ENCODE measurements at regions not wholly inside any gene's neighbourhood (a gene's known extent, or its start where the extent isn't known, plus 50 kb on each side); places are given as distances from the start of the nearest gene placed in this dataset.

DNA sequence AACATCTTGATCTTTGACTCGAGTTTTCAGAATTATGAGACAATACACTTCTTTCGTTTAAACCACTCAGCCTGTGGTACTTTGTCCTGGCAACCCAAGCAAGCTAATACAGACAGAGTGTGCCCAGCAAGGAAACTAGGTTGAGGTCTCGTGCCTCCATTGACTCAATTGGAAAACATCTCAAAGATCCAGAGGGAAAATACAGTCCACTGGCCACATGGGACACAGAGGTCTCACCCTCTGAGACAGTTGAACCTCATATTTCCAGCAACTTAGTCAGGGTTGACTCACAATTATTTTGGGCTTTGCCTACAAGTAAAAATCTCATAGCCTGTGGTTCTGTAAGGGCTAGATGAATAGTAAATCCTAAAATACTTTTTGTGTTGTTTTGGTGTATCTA lies 631.5 kb downstream of the MTRR start:
- Histone ChIP-seq H3K27me3 (no peaks in the 10 kb centered on the region), H3K4me3 (no peak overlapping the region), H3K9me3 (no peaks in the 10 kb centered on the region), H3K27ac (no peak overlapping the region), H3K4me1 (no peaks in the 10 kb centered on the region), H3K36me3 (ENCODE audit: low read depth, missing control alignments) (no peaks in the 10 kb centered on the region)
- intact Hi-C loops (cut with DNase I; ENCODE audit: low total_unique reads): no loop called here
- WGBS, 2 donors: 77 to 81% methylated on average over 3 of the region's 3 CpGs
- no peak for DNase-seq
- TF ChIP-seq, protein P1, sequence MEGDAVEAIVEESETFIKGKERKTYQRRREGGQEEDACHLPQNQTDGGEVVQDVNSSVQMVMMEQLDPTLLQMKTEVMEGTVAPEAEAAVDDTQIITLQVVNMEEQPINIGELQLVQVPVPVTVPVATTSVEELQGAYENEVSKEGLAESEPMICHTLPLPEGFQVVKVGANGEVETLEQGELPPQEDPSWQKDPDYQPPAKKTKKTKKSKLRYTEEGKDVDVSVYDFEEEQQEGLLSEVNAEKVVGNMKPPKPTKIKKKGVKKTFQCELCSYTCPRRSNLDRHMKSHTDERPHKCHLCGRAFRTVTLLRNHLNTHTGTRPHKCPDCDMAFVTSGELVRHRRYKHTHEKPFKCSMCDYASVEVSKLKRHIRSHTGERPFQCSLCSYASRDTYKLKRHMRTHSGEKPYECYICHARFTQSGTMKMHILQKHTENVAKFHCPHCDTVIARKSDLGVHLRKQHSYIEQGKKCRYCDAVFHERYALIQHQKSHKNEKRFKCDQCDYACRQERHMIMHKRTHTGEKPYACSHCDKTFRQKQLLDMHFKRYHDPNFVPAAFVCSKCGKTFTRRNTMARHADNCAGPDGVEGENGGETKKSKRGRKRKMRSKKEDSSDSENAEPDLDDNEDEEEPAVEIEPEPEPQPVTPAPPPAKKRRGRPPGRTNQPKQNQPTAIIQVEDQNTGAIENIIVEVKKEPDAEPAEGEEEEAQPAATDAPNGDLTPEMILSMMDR (IDR thresholded peaks at IDR 0.05): no peak
- TF ChIP-seq POLR2A (IDR thresholded peaks at IDR 0.05): no peak

DNA sequence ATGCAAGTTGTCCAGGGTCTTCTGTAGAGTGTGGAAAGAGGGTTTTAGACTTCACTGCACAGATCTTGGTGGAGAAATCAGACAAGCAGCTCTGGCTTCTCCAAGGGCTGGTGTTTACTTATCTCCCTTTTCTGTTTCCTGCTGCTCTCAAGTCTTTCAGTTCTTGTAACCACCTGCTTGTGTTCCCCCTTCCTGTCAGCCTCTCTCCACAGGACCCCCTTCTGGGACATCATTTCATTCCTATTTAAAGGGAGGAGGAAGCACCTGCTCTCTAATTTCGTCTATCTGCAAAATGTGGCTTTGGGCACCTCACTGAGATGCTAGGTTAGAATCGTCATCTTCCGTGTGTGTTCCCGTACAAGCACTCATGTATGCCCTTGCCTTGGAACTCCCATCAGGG lies 636.2 kb downstream of the MTRR start:
- H3K4me3 ChIP-seq: no peak overlapping the region
- 69 to 80% methylated on average over 4 of the region's 4 CpGs for WGBS, 2 donors
- no peak for TF ChIP-seq POLR2A (IDR thresholded peaks at IDR 0.05)
- TF ChIP-seq, protein P1 (IDR thresholded peaks at IDR 0.05): no peak
- no peaks in the 10 kb centered on the region for H3K4me1 ChIP-seq
- H3K27ac ChIP-seq: no peak overlapping the region
- no peak for DNase-seq
- H3K27me3 ChIP-seq: no peaks in the 10 kb centered on the region
- intact Hi-C loops (cut with DNase I; ENCODE audit: low total_unique reads): no loop called here
- no peaks in the 10 kb centered on the region for H3K36me3 ChIP-seq (ENCODE audit: low read depth, missing control alignments)
- H3K9me3 ChIP-seq: no peaks in the 10 kb centered on the region

DNA sequence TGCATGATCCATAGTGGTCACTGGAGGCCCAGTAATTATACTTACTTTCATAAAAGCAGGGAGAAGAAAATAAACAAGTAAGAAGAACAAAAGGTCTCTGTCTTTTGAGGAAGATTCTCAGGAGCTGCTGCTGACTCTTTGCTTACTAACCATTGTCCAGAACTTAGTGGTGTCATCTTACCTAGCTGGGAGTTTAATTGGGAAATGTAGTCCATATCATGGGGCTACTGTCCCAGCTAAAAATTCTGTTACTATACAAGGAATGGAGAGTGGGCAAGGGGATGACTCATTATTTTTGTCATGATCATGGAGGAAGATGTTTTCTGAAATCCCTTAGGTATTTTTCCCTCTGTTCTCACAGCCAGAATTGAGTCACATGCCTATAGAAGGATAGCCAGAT lies 639.3 kb downstream of the MTRR start:
- no peaks in the 10 kb centered on the region for H3K9me3 ChIP-seq
- intact Hi-C loops (cut with DNase I; ENCODE audit: low total_unique reads): no loop called here
- no peaks in the 10 kb centered on the region for H3K27me3 ChIP-seq
- TF ChIP-seq, protein P1 (IDR thresholded peaks at IDR 0.05): no peak
- no peak for TF ChIP-seq POLR2A (IDR thresholded peaks at IDR 0.05)
- H3K36me3 ChIP-seq (ENCODE audit: low read depth, missing control alignments): no peaks in the 10 kb centered on the region
- no peak overlapping the region for H3K27ac ChIP-seq
- no peak overlapping the region for H3K4me3 ChIP-seq
- no peaks in the 10 kb centered on the region for H3K4me1 ChIP-seq
- DNase-seq: no peak

DNA sequence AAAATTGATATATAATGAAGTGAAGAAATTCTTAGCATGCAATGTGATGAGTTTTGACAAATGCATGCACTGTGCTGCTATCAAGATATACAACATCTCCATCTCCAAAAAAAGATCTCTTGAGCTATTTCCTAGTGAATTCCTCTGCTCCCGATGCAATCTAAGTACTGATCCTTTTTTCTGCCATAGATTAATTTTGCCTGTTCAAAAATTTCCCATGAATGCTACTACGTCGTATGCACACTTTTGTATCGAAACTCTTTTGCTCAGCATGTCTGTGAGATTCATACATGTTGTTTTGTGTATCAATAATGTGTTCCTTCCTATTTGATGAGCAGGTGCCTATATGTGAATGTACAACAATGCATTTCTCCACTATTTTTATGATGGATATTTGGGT lies 647.4 kb downstream of the MTRR start:
- no peaks in the 10 kb centered on the region for H3K9me3 ChIP-seq
- H3K27ac ChIP-seq: no peak overlapping the region
- no peak for DNase-seq
- peak overlapping the region in 1 of 2 donors; percentile 1 for H3K4me3 ChIP-seq
- no peaks in the 10 kb centered on the region for H3K27me3 ChIP-seq
- no peak for TF ChIP-seq POLR2A (IDR thresholded peaks at IDR 0.05)
- TF ChIP-seq, protein P1 (IDR thresholded peaks at IDR 0.05): no peak
- H3K4me1 ChIP-seq: no peaks in the 10 kb centered on the region
- no peaks in the 10 kb centered on the region for H3K36me3 ChIP-seq (ENCODE audit: low read depth, missing control alignments)
- intact Hi-C loops (cut with DNase I; ENCODE audit: low total_unique reads): no loop called here
- WGBS, 2 donors: 57 to 59% methylated on average over 4 of the region's 4 CpGs

DNA sequence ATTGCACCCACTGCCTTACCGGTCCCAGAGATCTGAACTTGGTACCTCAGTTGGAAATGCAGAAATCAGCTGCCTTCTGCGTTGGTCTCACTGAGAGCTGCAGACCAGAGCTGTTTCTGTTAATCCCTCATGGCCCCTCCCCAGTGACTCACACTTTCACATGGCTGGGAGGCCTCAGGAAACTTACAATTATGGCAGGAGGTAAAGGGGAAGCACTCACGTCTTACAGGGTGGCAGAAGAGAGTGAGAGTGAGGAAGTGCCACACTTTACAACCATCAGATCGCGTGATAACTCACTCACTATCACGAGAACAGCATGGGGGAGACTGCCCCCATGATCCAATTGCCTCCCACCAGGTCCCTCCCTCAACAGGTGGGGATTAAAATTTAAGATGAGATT lies 648.5 kb downstream of the MTRR start:
- Histone ChIP-seq H3K4me3 (no peak overlapping the region), H3K27me3 (no peaks in the 10 kb centered on the region), H3K27ac (no peak overlapping the region), H3K9me3 (no peaks in the 10 kb centered on the region), H3K4me1 (no peaks in the 10 kb centered on the region), H3K36me3 (ENCODE audit: low read depth, missing control alignments) (no peaks in the 10 kb centered on the region)
- no peak for TF ChIP-seq POLR2A (IDR thresholded peaks at IDR 0.05)
- TF ChIP-seq, protein P1 (IDR thresholded peaks at IDR 0.05): no peak
- 48 to 63% methylated on average over 4 to 6 of the region's 6 CpGs for WGBS, 2 donors
- intact Hi-C loops (cut with DNase I; ENCODE audit: low total_unique reads): no loop called here
- no peak for DNase-seq
